HG03025 (cell line): ENCODE measurements at regions not wholly inside any gene's neighbourhood (a gene's known extent, or its start where the extent isn't known, plus 50 kb on each side); places are given as distances from the start of the nearest gene placed in this dataset.
A peak's percentile ranks its signal among the peaks of the same experiment; 100 is the strongest.

Experiments
- ATAC-seq: cut with Tn5 transposase; IDR thresholded peaks from one replicate; pipeline ENCODE4 v1.9.1; 2021; ENCODE audit warnings: mild to moderate bottlenecking, moderate library complexity; ENCODE audit not compliant: unreplicated experiment, low FRiP score

DNA sequence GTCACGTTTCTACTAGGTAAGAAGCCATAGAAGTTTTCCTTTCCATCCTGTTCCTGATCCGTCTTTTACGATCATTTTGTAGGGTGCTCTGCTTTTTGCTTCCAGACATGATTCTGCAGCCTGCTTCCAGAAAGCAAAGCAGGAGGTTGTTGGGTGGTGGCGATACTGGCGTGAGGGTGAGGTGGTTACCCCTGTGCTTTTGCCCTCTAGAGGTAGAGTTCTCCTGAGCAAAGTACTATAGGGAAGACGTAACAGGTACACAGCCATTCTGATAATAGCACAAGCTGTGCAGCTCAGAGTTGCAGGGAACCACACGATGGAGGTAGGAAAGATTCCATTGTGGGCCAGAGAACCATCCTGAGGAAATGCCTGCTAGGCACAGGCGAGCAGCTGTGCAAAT, 186.0 kb downstream of the PAH start:
- no peak for ATAC-seq

DNA sequence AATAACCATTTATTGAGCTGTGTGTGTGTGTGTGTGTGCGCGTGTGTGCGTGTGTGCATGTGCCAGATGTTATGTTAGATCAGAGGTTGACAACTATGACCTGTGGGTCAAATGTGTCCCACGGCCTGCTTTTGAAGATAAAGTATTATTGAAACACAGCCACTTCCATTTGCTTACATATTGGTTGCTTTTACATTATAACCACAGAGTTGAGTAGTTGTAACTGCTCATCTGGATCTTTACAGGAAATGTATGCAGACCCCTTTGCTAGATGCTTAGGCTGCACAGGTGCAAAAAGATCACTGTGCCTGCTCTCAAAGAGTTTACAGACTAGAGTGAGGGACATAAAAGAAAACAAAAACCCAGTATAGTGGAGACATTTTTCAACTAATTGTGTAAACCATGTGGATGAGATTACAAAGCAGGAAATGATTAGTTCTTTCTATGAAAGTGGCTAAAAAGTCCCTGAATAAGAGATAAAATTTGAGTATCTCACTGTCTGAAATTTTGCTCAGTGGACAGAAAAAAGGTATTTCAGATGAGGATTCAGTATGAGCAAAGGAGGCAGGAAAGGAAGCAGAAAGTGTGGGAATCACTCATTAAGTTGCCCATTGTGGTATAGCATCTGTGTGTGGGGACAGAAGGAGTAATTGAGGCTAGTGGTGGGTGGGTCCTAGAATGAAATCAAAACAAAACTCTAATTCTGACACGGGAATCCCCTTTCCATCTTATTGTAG, 188.4 kb downstream of the PAH start:
- no peak for ATAC-seq

DNA sequence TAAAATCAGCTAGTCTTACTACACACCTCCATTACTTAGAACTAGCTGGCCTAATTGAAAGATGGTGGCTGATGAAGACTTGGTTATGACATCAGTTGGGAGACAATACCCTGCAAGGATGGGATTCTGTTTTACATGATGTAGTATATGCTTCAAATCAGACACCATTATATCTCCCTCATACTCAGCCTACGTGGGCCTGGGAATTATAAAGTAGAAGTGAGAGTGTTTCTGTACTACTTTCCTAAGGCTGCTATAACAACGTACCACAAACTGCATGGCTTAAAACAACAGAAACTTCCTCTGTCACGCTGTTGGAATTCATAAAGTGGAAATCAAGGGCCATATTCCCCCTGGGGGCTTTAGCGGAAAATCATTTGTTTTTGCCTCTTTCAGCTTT, 190.4 kb downstream of the PAH start:
- ATAC-seq = no peak

DNA sequence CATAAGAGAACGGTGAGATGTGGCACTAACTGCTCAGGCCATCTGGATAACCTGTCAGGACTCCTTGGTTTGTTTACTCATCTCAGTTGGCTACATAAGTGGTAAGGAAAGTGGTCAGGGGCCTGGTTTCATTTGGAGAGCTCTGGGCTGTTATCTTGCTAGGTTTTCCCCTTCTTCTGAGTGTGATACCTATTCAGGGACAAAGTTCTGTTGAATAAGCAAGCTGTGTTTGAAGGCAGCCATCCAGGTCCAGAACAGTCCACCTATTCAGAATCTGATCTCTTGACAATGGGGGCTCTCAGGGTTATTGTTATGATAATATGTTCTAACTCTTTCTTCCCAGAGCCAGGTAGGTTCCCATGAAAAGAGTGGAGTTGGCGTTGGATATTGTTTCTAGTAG, 194.9 kb downstream of the PAH start:
- ATAC-seq = no peak

DNA sequence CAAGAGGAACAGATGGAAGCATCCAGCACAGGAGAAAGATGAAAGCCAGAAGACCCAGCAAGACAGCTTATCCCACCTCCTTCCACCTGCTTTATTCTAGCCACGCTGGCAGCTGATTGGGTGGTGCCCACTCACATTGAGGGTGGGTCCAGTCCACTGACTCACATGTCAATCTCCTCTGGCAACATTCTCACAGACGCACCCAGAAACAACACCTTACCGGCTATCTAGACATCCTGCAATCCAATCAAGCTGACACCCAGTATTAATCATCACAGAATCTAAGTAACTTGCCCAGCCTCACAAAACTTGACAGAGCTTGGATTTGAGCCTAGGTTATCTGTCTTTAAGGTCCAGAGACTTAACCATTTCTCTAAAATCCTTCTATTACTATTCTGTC, 208.9 kb downstream of the PAH start:
- ATAC-seq = no peak

DNA sequence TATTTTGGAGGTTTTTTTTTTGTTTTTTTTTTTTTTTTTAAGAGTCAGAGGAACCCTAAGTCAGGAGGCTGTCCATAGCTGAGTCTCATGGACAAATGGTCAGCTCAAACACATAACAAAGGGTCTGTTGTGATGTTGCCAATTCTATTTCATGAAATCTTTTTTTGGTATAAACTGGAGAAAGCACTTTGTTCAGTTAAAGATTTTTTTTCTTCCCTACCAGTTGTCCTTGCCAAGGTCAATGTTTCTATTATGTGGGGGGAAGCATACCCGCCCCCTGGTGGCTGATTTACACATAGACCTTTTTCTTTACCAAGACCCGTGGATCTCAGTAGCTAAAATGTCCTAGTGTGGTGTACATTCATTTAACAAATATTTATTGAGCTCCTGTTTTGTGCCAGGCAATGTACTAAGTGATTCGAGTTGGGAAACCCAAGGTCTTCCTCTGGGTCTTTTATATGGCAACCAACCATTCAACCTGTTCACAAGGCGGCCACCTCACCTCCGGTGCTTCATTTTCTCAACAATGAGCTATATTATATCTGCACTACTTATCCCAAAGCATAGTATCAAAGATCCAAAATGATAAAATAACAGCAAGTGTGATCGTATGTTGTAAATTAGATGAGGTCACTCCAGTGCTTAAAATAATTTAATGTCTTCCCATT, 214.5 kb downstream of the PAH start:
- ATAC-seq = peak; percentile 69

DNA sequence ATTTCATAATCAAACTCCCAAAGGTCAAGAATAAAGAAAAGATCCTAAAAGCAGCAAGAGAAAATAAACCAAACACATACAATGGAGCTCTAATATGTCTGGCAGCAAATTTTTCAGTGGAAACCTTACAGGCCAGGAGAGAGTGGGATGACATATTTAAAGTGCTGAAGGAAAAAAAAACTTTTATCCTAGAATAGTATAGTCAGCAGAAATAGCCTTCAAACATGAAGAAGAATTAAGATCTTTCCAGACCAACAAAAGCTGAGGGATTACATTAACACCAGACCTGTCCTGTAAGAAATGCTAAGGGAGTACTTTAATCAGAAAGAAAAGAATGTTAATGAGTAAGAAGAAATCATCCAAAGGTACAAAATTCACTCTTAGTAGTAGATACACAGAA, 215.7 kb upstream of the IGF1 start:
- ATAC-seq = no peak

DNA sequence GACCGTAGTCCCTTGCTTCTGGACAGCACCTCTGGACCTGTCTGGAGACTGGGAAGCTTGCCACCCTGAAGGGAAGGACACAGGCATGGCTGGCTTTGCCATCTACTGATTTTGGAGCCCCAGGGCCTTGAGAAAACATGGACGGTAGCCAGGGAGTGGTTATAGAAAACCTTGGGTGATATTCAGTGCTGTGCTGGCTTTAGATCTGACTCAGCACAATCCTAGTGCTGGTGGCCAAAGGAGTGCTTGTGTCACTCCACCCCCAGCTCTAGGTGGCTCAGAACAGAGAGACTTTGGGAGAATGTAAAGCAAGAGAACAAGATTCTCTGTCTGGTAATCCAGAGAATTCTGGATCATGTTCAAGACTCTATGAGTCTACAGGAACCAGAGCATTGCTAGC, 214.5 kb upstream of the IGF1 start:
- ATAC-seq = no peak

DNA sequence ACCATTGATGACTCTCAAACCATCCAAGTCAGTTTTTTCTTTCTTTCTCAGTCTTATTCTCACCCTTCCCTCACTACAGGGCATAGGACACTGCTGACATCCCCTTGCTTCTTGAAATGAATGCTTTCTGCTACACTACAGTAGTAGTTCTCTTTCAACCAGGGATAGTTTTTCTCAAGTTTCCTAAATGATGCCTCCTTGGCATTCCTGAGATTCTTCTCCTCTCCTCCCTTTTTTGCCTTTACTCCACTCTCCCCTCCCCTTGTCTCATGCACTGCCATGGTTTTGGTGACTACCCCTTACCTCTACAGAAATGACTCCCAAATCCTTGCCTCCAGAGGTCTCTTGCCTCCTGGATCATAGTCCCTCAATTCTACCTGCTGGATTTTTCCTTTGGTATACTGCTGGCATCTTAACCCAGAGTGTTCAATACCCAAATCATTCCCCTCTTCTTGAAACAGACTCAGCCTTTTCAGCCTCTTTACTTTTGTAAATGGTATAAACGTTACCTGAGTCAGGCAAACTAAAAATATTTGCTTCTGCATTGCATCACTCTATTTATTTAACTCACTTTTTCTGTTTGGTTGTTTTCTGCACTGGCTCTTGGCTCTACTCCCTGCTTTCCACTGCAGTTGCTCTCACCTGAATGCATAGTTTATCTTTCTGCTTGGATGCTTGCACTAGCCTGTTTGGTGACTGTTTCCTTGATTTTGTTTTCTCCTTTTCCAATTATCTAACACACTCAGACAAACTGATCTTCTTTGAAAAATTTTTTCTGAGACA, 211.6 kb upstream of the IGF1 start:
- no peak for ATAC-seq

DNA sequence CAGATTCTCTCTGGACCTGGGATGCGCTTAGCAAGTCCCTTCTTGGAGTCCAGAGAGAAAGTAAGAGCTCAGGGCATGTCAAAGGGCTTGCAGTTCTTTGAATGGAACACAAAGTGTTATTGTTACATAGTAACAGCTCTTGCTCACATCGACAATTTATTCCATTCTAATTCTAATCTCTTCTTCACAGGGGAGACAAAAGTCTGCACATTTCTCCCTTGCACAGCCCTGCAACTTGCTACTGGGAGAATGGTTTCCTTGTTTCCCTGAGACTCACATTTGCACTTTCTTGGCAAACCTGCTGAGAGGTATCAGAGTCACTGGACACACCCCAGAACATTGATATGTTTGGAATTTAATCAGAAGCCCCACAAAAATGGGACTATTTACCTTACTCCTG, 209.9 kb upstream of the IGF1 start:
- no peak for ATAC-seq

DNA sequence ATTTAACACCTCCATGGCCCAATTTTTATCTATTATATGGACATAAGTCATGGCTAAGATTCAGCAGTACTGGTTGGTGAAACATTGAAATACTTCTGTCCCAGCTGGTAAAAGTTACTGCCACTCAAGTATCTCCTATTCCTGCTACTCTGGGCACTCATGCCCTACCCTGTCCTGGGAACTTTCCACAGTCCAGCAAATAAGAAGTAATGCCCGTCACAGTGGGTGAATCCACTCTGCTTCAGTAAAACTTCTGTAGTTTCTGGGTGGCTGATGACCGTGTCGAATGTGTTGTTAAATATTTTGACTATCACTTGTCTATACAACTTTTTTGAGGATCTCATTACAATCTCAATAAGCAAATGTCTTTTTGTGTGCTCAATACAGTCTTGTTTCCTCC, 209.3 kb upstream of the IGF1 start:
- no peak for ATAC-seq

DNA sequence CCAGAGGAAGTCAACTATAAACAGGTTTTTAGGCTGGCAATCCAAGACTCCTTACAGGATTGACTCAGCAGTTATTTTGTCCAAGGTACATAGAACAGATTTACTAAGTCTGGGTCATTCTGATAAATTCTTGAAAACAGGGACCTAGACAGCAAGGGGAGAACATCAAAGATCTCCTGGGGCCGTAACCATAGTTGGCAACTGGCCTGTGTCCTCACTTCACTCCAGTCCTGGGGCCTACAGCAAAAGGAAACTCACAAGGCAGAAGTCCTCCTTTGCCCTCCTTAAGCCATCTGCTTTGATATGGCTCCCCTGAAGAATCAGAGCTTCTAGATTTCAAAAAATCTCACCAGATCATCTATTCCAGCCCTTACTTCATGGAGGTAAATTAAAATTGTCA, 207.2 kb upstream of the IGF1 start:
- no peak for ATAC-seq

DNA sequence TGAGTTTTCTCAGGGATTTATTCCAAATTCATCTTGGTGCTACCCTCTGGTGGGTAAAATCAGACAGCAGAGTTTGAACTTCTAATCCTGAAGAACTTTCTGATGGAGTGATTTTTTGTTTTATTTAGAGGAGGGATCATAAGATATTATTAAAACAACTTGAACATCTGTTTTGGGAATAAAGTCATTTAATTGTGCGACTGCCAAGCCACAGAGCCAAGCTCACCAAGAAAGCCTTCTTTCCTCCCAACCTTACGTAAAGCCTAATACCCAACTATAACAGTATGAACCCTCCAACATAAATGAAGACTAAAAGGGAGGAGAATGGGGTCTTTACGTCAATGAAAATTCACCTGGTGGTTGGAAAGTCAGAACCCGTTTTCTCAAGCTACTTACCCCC, 205.5 kb upstream of the IGF1 start:
- ATAC-seq = no peak

DNA sequence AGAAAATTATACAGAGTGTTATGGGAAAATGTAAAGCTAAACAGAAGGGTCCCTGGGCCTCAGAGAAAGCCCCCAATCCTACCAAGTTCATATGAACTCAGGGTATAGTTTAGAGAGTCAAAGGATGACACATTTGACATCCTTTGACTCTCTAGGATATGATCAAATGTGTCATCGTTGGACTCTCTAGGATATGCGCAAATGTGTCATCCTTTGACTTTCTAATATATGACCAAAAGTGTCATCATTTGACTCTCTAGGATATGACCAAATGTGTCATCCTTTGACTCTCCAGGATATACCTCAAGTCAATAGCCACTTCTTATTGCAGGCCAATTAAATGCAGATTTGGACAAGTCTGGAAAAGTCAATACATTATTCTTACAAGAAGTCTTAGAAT, 204.8 kb upstream of the IGF1 start:
- ATAC-seq = no peak

DNA sequence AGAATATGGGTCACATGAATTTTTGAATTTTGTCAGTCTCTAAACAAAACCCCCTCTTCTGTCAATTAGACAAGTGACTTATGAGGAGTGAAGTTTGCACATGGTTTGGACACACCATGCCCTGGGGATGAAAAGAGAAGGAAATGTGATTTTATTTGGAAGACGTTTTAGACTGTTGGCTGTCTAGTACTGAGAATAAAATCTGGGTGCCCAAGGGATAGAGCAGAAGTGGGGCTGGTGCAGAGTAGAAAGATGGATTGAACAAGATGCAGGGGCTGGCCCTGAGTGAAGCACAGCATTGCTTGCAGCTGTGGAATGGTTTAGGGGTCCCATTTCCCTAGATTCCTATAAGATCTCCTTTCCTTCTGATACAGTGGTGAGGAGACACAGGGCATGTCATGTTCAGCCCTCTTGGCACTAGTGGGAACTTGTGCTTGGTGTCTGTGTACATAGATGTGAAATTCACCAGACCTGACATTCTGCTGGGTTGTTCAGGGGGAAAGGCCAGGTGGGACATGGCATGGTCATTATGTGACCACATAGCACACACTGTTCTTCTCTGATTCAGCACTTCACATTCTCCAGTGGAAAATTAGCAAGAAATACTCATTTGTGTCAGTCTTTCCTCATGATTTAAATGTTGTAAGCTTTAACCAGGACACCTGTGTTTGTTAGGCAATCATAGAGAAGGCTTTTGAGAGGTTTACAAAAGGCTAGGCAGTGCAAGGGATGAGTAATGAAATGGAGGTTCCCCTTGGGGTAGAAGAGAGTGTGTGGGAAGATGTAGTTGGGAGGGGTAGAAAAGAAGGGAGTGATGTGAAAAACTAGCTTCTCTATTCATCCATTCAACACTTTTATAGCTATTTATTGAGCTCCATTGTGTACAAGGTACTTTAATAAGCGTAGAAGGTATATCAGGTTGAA, 202.3 kb upstream of the IGF1 start:
- no peak for ATAC-seq

DNA sequence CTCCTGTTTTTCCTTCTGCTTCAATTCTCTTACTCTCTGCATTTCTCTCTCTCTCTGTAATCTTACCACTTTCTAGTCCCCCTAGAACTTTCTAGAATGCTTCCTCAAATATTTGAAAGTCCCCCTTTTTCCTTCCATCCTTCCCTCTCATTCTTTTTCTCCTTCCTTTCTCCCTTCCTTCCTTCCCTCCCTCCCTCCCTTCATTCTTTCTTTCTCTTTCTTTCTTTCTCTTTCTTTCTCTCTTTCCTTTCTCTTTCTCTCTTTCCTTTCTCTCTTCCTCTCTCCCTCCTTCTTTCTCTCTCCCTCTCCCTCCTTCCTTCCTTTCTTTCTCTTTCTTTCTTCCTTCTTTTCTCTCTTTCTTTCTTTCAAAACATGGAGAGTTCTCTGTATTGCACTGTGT, 201.4 kb upstream of the IGF1 start:
- no peak for ATAC-seq

DNA sequence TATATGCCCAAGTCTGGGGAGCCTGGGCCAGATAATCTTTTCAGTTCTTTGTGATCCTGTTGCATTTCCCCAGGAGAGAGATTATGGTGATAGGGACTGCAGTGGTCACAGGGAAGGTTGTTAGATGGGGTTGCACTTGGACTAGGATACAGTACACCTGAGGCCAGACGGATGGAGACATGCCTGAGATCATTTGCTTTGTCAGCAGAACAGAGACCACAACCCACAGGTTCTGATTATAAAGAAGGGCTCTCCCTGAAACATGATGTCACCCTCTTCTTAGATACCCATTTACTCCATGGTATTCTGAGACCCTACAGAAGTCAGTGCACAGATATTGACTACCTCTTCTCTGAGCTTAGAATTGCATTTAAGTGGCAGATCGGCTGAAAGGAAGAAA, 200.9 kb upstream of the IGF1 start:
- no peak for ATAC-seq

DNA sequence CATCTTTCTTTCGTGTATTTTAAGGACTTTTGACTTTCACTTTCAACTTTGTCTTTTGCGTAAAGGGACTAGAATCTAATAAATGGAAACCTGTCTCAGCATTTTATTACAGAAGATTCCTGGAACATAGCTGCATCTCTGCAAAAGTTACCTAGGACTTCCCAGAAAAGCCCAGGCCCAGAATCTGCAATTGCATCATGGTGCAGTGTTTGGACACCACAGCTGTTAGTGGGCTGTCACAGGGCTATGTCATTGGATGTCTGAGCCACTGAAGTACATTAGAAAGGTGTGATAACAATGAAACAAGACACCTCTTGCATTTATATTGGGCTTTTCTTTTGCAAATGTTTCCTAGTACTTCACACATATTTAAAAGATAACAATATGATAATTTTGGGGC, 199.9 kb upstream of the IGF1 start:
- ATAC-seq = no peak

DNA sequence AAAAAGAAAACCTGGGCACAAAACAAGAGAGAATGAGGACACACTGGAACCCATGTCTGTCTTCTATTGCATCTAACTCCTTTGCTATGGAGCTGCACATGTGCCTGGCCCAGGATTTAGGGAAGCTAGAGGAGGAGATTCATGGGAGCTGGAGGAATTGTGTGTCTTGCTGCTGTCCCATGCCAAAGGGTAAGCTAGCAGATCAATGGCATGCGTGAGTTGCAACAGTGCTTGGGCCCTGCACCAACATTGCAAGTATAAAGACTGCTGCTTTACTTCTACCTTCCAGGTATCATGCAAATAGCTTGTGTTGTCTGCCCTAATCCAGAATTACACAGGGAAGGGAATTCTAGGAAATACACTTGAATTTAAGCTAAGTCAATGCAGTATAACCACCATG, 196.4 kb upstream of the IGF1 start:
- no peak for ATAC-seq

DNA sequence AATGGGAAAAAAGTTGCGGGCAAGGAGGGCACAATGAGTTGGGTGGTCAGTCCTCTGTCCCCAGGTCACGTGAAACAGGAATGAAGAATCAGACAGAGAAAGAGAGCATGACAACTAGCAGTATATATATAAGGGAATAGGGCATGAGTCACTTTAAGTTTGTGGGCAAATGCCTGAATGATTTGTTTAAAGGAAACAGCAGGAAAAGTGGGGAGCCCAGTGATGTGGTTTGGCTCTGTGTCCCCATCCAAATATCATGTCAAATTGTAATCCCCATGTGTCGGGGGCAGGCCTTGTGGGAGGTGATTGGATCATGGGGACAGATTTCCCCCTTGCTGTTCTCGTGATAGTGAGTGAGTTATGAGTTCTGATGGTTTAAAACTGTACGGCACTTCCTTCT, 195.3 kb upstream of the IGF1 start:
- no peak for ATAC-seq

DNA sequence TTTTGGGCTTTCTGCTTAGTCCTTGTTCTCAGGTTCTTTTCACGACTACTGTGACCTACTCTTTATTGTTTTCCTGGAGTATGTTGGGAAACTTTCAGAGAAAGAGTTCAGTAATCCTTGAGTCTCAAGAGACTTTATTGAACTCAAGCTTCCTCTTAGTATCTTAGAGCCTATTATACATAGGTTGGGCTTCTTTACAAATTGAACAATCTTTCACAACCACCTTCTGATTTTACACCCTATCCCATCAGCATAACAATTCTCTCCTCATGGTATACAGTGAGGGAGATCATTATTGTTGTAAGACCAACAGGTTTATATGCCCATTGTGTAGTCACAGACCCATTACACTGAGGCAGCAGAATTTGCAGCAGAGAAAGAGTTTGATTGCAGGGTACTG, 193.2 kb upstream of the IGF1 start:
- ATAC-seq = no peak
